Stimulated activated naive CD8-positive, alpha-beta T cell treated with anti-CD3 and anti-CD28 coated beads, Interleukin-15, amount 100 ng/mL, for 72 hours (primary cell): ENCODE measurements at regions not wholly inside any gene's neighbourhood (a gene's known extent, or its start where the extent isn't known, plus 50 kb on each side); places are given as distances from the start of the nearest gene placed in this dataset.
A peak's percentile ranks its signal among the peaks of the same experiment; 100 is the strongest.

Experiments
- ATAC-seq: fragments of 150-1000 bp; cut with Tn5 transposase; 2 replicates; pipeline ENCODE4 v1.10.0; 2021; ENCODE audit warnings: mild to moderate bottlenecking, moderate library complexity
- DNase-seq, 2 donors: peaks; one replicate each; pipeline ENCODE4 v3.0.0; 2021 to 2022
- H3K27ac Mint-ChIP-seq, 2 donors: one replicate each; pipeline ENCODE4 v1.8.0; 2022; ENCODE audit warnings: mild to moderate bottlenecking in 2 of 2, mixed read lengths in 2 of 2, moderate library complexity in 2 of 2
- H3K27me3 Mint-ChIP-seq: one replicate; pipeline ENCODE4 v1.8.0; 2022; ENCODE audit warnings: mixed read lengths
- H3K4me1 Mint-ChIP-seq: one replicate; pipeline ENCODE4 v1.8.0; 2022; ENCODE audit warnings: mild to moderate bottlenecking, mixed read lengths
- H3K4me3 Mint-ChIP-seq, 2 donors: one replicate each; pipeline ENCODE4 v1.8.0; 2022; ENCODE audit warnings: mild to moderate bottlenecking in 2 of 2, mixed read lengths in 2 of 2, moderate library complexity in 1 of 2
- H3K9me3 Mint-ChIP-seq, 2 donors: one replicate each; pipeline ENCODE4 v1.8.0; 2022; ENCODE audit warnings: mixed read lengths in 2 of 2

DNA sequence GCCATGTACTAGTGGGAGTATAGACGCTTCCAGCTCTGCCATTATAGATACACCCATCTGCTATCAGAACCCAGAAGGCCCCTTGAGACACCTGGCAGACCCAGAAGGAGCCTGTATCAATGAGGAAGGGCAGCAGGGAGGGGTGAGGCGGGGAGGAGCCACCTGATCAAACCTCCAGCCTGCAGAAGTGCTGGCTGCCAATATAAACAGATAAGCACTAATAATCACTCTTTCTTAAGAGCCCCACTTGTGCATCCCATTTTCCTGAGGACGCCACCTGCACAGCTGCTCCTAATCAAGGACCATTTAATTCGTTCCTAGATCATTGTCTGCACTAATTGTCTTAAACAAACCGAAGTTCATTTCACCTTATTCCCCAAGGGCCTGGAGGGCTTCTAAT, 75.0 kb upstream of the NEK6 start:
- no peak for ATAC-seq

DNA sequence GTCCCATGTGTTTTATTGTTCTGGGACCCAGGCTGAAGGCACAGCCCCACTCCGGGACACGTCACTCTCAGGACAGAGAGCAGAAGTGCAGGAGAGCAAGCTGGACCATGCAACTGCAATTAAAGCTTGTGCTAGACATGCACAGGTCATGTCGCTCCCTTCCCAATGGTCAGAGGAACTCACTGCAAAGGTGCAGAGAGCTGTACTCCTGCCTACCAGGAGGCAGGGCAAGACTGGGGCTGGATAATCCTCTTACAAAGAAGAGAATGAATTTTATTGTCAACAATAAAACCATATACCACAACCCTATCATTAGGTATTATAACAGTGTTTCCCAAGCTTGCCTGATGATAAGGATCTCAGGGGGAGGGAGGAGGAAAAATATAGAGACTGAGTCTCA, 74.0 kb upstream of the NEK6 start:
- Mint-ChIP-seq H3K4me1 (peaks cover 4% of the 10 kb centered on the region), H3K27ac (no peak overlapping the region), H3K27me3 (peaks cover 80% of the 10 kb centered on the region), H3K4me3 (no peak overlapping the region), H3K9me3 (peaks cover 0 to 18% of the 10 kb centered on the region in 2 donors)
- DNase-seq (no peak), ATAC-seq (no peak)

More for the DNA sequence above, 75.0 kb upstream of the NEK6 start:
- Mint-ChIP-seq H3K4me1 (no peaks in the 10 kb centered on the region), H3K27ac (peak overlapping the region in 1 of 2 donors; percentile 3), H3K27me3 (peaks cover 70% of the 10 kb centered on the region), H3K4me3 (no peak overlapping the region), H3K9me3 (peaks cover 0 to 11% of the 10 kb centered on the region in 2 donors)
- no peak for DNase-seq

DNA sequence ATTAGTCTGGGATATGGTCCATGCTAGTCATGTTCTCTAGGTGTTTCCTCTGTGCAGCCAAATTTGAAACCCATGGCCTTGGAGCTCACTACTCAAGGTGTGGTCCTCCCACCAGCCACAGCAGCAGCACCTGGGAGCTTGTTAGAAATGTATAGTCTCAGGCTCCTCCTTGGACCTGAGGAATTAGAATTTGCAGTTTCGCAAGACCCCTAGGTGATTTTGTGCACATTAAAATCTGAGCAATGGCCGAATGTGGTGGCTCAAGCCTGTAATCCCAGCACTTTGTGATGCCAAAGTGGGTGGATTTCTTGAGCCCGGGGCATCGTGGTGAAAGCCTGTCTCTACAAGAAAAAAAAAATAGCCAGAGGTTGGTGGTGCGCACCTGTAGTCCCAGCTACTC, 72.3 kb upstream of the NEK6 start:
- Mint-ChIP-seq H3K27ac (no peak overlapping the region), H3K4me3 (no peak overlapping the region), H3K27me3 (peaks cover 82% of the 10 kb centered on the region), H3K9me3 (peaks cover 0 to 21% of the 10 kb centered on the region in 2 donors), H3K4me1 (peaks cover 4% of the 10 kb centered on the region)
- DNase-seq = no peak
- ATAC-seq = no peak

DNA sequence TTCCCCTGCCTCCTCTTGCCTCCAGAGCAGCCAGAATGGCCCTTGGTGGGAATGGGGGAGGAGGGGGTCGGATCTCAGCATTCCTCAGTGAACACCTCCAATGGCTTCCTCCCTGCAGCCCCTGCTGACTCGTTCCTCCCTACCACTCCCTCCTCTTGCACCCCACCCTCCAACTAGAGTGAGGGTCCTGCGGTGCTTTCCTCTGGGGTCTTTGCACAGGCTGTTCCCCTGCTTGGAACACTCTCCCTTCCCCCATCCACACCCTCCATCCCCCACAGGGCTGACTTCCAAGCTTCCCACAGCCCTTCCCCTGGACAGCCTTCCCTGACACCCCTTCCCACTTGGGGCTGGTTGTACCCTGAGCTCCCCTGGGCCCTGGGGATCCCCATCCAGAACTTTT, 70.4 kb upstream of the NEK6 start:
- no peak overlapping the region for H3K4me3 Mint-ChIP-seq
- ATAC-seq (no peak), DNase-seq (no peak)
- H3K27ac Mint-ChIP-seq = no peak overlapping the region
- H3K4me1 Mint-ChIP-seq = peaks cover 4% of the 10 kb centered on the region
- H3K27me3 Mint-ChIP-seq = peaks cover 73% of the 10 kb centered on the region
- H3K9me3 Mint-ChIP-seq = peaks cover 0 to 21% of the 10 kb centered on the region in 2 donors

DNA sequence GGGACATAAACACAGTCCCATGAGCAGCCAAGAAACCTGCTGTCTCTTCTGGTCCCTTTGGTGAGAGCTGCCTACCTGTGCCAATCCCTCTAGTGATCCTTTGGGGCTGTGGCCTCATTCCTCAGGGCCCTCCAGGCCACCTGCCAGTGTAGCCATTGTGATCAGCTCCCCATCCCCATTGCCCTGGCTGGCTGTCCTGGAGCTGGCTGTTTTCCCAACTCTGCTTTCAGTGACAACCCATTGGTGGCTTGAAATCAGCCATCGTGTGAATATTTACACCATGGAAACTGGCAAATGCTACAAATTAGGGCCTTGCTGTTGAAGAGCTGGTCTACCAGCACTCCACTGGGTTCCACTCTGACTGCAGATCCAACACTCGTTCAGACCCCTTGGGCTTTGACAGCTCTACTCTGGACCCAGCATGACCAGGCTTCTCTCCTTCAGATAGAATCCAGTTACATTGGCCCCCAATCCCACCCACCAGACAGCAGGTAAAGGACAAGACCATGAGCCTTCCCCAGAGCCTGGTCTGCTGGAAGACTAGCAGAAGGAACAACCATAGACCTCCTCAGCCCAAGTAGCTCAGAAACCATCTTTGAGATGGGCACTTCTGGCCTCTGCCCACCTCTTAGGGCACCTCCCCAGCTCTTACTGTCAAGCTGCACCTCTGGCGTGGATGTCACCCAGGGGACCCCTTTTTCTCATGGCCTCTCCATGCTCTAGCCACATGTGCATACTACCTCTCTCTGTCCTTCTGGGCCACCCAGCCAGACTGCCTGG, 69.2 kb upstream of the NEK6 start:
- Mint-ChIP-seq H3K27me3 (peaks cover 67% of the 10 kb centered on the region), H3K9me3 (peaks cover 0 to 14% of the 10 kb centered on the region in 2 donors), H3K27ac (no peak overlapping the region), H3K4me1 (peaks cover 4% of the 10 kb centered on the region), H3K4me3 (no peak overlapping the region)
- DNase-seq = no peak
- ATAC-seq = no peak

DNA sequence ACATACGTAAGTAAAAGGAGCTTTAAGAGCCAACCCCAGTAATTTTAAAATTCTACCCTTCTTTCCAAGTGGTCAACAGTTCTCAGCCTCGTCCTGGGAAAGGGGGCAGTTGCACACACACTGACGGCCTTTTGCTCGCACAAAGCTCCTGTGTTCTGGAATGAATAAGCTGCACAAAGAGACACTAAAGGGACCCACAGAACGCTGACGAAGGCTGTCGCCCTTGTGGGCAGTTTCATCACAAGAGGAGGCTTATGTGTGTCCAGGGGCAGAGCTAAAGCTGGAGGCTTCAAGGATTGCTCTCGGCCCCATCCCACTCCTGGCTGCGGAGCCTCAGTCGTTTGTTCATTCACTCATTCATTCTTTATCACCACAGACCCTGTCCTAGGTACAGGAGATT, 67.0 kb upstream of the NEK6 start:
- Mint-ChIP-seq H3K27me3 (peaks cover 51% of the 10 kb centered on the region), H3K4me1 (peaks cover 4% of the 10 kb centered on the region), H3K4me3 (no peak overlapping the region), H3K27ac (no peak overlapping the region), H3K9me3 (peaks cover 6 to 20% of the 10 kb centered on the region in 2 donors)
- ATAC-seq = no peak
- DNase-seq = no peak

GRCh38 chr9:124191691-124192395, 65.9 kb upstream of the NEK6 start:
- Mint-ChIP-seq H3K4me3 (no peak overlapping the region), H3K27ac (no peak overlapping the region), H3K9me3 (peaks cover 16 to 30% of the 10 kb centered on the region in 2 donors), H3K4me1 (peaks cover 4% of the 10 kb centered on the region), H3K27me3 (peaks cover 43% of the 10 kb centered on the region)
- ATAC-seq (no peak), DNase-seq (no peak)

DNA sequence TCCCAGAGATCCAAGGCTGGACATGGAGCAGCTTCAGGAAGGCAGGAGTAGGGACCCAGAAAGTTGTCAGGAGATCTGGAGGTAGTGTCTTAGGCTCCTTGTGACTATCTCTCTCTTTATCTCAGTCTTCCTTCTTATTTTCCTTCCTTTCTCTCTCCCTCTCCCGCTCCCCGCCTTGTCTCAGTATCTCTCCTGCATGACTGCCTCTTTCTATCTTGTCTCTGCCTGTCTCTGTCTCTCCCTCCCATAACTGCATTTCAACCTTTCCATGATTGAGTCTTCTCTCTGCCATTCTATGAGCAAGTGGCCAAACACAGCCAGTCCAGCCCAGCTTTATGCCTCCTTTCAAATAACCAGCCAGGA, 61.0 kb upstream of the NEK6 start:
- Mint-ChIP-seq H3K9me3 (peaks cover 19 to 24% of the 10 kb centered on the region in 2 donors), H3K4me1 (peaks cover 38% of the 10 kb centered on the region), H3K27me3 (peaks cover 16% of the 10 kb centered on the region), H3K4me3 (no peak overlapping the region), H3K27ac (no peak overlapping the region)
- ATAC-seq = no peak
- DNase-seq = no peak

GRCh38 chr9:124197177-124198095, 60.3 kb upstream of the NEK6 start:
- peaks cover 45% of the 10 kb centered on the region for H3K4me1 Mint-ChIP-seq
- ATAC-seq = peak; percentile 61

GRCh38 chr9:124198331-124198730, 59.4 kb upstream of the NEK6 start:
- Mint-ChIP-seq H3K9me3 (peaks cover 19 to 24% of the 10 kb centered on the region in 2 donors), H3K27me3 (peaks cover 12% of the 10 kb centered on the region), H3K4me3 (no peak overlapping the region), H3K4me1 (peaks cover 54% of the 10 kb centered on the region), H3K27ac (no peak overlapping the region)
- ATAC-seq (no peak), DNase-seq (no peak)

More at GRCh38 chr9:124197177-124198095, 60.3 kb upstream of the NEK6 start:
- DNase-seq = no peak
- Mint-ChIP-seq H3K9me3 (peaks cover 19 to 24% of the 10 kb centered on the region in 2 donors), H3K27me3 (peaks cover 16% of the 10 kb centered on the region), H3K27ac (no peak overlapping the region), H3K4me3 (peak overlapping the region in 1 of 2 donors; percentile 4)

DNA sequence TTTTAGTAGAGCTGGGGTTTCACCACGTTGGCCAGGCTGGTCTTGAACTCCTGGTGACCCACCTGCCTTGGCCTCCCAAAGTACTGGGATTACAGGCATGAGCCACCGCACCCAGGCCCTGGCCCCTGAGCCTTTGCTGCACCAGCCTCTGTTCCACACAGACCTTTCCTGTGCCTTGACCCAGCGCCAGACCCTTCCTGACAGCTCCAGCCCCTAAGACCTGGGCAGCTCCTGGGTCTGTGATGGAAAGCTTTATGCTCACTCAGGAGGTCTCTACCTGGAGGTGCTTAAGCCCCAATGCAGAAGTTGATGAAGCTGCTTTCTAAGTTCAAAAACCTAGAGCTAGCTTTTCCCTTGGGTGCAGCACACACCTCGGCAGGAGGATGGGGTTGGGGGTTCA, 58.8 kb upstream of the NEK6 start:
- H3K27ac Mint-ChIP-seq = no peak overlapping the region
- no peak overlapping the region for H3K4me3 Mint-ChIP-seq
- H3K4me1 Mint-ChIP-seq = peaks cover 60% of the 10 kb centered on the region
- peaks cover 7% of the 10 kb centered on the region for H3K27me3 Mint-ChIP-seq
- no peak for ATAC-seq
- peaks cover 19 to 24% of the 10 kb centered on the region in 2 donors for H3K9me3 Mint-ChIP-seq
- DNase-seq = no peak

GRCh38 chr9:124199474-124199873, 58.3 kb upstream of the NEK6 start:
- no peak overlapping the region for H3K4me3 Mint-ChIP-seq
- no peak for ATAC-seq

DNA sequence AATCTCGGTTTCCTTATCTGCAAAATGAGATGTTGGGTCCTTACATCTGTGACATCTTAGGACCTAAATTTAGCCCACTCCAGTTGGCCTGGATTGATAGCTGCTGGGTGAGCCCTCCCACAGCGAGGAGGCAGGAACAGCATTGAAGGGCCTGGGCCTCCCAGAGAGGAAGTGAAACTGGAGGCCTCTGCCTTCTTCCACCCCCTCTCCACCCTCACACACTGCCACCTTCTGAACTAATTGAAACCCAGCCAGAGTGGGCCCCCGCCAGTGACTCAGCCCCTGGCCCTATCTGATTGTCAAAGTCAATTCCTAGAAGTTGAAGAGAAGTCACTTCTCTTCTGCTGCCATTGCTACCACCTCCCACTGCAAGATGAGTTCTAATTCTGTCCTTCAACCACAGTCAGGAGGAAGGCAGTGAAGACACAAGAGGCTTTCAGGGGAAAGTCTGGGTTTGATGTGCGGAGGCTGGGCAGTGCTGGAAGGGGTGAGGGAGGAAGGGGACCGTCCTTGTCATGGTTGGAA, 55.2 kb upstream of the NEK6 start:
- DNase-seq (peak; percentile 85 to 91), ATAC-seq (peak; percentile 99)
- H3K27ac Mint-ChIP-seq = peak overlapping the region; percentile 79 to 96
- H3K4me1 Mint-ChIP-seq = peaks cover 79% of the 10 kb centered on the region
- peak overlapping the region; percentile 73 to 75 for H3K4me3 Mint-ChIP-seq
- H3K9me3 Mint-ChIP-seq = peaks cover 0 to 4% of the 10 kb centered on the region in 2 donors
- H3K27me3 Mint-ChIP-seq = peaks cover 13% of the 10 kb centered on the region

More at GRCh38 chr9:124199474-124199873, 58.3 kb upstream of the NEK6 start:
- Mint-ChIP-seq H3K9me3 (peaks cover 19 to 24% of the 10 kb centered on the region in 2 donors), H3K27ac (no peak overlapping the region), H3K27me3 (peaks cover 7% of the 10 kb centered on the region), H3K4me1 (peaks cover 65% of the 10 kb centered on the region)
- no peak for DNase-seq

DNA sequence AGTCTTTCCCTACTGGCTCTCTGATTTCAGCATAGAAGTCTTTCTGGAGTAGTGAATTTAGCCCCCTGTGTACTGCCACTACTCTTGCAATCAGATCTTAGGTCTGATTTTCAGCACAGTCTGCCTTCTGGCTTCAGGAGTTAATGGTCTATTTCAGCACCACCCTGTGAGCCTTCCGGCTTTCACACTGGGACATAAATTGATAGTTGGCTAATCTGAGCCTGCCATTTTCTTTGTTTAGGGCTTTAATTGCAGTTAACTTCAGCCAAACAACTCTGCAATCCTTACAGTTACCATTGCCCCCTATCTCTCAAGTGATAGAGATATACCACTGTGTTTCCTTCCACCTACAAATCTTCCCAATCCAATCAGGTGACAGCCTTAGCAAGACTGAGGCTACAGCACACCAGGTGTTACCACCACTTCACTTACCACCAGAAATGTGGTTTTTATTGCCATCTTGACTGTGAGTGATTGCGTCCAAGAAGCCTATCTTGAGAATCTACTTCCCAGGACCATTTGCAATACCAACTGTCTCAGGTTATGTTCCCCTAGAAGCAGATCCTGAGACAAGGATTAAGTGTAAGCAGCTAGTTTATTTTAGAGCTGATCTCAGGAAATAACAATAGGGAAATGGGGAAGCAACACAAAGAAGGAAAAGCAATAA, 51.9 kb upstream of the NEK6 start:
- no peak overlapping the region for H3K4me3 Mint-ChIP-seq
- no peak for ATAC-seq
- peaks cover 10% of the 10 kb centered on the region for H3K27me3 Mint-ChIP-seq
- DNase-seq = no peak
- H3K4me1 Mint-ChIP-seq = peaks cover 79% of the 10 kb centered on the region
- H3K27ac Mint-ChIP-seq = no peak overlapping the region
- peaks cover 0 to 4% of the 10 kb centered on the region in 2 donors for H3K9me3 Mint-ChIP-seq

GRCh38 chr9:124206391-124206790, 51.4 kb upstream of the NEK6 start:
- peaks cover 79% of the 10 kb centered on the region for H3K4me1 Mint-ChIP-seq
- H3K4me3 Mint-ChIP-seq = no peak overlapping the region

More at GRCh38 chr9:124206391-124206790, 51.4 kb upstream of the NEK6 start:
- ATAC-seq (no peak), DNase-seq (no peak)
- peaks cover 0 to 4% of the 10 kb centered on the region in 2 donors for H3K9me3 Mint-ChIP-seq
- no peak overlapping the region for H3K27ac Mint-ChIP-seq
- H3K27me3 Mint-ChIP-seq = peaks cover 8% of the 10 kb centered on the region
